T-helper 2 cell treated with Interferon-gamma antibody and Interleukin-4, amounts not matched to agents 100 ng/mL and 5 ng/mL, for 36 hours (primary cell): ENCODE measurements at regions not wholly inside any gene's neighbourhood (a gene's known extent, or its start where the extent isn't known, plus 50 kb on each side); places are given as distances from the start of the nearest gene placed in this dataset.
"Not testable (repeated sequence)": the region's sequence is repeated elsewhere in the genome, so short reads cannot be mapped to it uniquely, and the experiment has no call there.

Experiments used
- intact Hi-C: fragments of 100-400 bp; cut with micrococcal nuclease; formaldehyde crosslinking; loops from one replicate; pipeline ENCODE4 v1.15.1; 2023

DNA sequence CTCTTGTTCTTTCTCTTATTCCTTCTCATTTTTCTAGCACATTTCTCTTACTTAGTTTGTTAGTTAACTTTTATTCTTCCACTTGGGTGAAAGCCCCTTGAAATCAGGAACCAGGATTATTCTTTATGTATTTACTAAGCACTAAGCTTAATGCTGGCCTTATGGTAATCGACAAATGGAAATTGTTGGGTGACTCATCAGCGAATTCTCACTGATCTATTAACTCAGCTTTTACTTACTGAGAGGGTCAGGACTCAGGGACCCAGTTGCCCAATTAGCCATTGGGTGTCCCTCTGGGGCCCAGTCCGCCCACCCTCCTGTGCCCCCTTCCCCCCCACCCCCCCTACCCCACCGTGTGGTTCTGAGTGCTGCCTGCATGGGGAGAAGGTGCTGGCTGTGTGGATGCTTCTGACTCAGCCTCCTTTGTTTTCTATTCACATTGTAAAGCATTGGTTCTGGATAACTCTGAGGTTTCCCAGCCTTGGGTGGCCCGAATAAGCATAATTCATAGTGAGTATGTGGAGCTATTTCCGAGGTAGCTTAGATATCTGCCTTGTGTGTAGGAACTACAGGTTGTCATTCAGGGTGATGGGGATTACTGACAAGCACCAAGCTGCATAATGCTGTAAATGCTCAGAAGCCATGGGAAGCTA lies 240.9 kb downstream of the FGF9 start:
- intact Hi-C loops: loop anchor here (10.0 kb wide), 1 partner anchor 363 kb away; no protein-coding TSS in a partner anchor

DNA sequence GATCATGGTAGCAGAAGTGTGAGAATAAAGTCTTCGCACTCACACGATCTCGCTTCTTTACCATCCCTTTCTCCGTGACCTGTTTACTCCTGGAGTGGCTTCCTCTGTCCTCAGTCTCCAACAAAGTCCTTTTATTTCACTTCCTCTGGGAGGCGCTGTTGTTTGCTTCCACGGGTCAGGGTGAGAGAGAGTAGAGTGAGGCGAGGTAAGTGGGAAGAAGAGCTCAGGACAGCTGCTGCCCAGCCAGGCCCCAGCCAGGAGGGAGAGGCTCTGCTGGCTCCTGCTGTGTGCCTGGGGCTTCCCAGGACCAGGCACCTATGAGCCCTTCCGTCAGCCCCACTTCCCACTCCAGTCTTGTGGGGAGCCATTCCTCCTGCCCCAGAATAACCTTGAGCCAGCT lies 242.1 kb downstream of the FGF9 start:
- intact Hi-C loops: loop anchor here (10.0 kb wide), 1 partner anchor 362 kb away; no protein-coding TSS in a partner anchor

DNA sequence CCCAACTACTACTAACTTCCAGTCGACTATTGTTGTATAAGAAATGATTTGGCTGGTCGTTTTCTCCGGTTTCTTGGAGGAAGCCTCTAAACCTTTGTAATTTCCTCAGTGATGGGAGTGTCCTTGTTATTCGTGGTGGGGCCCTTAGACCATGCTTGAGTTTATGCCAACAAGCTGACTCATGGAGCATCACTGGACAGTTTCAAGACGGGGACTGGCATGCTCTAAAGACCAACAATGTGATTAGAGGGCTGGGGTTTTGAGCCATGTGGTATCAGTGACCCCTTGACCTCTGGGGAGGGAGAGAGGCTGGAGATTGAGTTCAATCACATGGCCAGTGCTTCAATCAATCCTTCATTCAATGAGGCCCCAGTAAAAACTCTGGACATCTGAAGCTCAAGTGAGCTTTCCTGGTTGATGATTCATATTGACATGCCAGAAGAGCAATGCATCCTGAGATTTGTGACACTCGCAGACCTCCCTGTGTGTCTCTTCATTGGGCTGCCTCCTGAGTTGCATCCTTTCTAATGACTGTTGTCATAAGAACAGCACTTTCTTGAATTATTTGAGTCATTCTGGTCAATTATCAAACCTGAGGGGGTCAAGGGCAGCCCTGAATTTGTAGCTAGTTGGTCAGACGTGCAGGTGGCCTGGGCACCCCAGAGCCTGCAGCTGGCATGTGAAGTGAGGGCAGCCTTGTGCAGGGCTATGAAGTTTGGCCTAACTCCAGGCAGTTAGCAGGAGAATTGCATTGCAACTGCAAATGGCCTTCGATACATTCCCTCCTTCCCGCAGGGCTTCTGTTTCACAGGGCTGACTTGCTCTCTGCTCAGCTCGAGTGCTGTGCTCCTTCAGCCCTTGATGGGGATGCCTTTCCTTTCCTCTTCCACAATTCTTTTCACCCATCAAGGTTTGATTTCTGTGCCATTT lies 246.5 kb downstream of the FGF9 start:
- intact Hi-C loops: loop anchor here (10.0 kb wide), 1 partner anchor 357 kb away; no protein-coding TSS in a partner anchor

DNA sequence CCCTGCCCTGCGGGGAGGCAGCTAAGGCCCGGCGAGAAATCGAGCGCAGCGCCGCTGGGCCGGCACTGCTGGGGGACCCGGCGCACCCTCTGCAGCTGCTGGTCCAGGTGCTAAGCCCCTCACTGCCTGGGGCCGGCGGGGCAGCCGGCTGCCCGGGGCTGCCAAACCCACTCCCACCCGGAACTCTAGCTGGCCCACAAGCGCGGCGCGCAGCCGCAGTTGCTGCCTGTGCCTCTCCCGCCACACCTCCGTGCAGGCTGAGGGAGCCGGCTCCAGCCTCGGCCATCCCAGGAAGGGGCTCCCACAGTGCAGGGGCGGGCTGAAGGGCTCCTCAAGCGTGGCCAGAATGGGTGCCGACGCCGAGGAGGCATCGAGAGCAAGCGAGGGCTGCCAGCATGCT lies 249.9 kb downstream of the FGF9 start:
- intact Hi-C loops: not testable (repeated sequence)

DNA sequence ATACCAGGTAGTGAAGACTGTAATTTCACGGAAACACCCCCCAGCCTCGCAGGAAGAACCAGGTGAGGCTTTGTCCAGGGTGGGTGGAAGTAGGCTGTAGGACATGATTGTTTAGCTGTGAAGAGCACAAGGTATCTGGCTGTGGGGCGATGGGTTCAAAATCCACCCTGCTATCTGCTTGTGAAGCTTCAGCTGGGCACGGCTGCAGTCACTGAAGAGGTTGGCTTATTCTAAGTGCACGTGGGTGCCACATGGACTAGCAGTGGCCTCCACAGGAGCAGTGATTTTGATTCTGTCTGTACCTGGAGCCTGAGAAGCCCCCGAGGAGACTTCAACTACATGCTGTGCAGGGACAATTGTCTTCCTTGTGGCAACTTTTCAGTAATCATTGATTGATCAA lies 254.1 kb downstream of the FGF9 start:
- intact Hi-C loops: no loop called here

DNA sequence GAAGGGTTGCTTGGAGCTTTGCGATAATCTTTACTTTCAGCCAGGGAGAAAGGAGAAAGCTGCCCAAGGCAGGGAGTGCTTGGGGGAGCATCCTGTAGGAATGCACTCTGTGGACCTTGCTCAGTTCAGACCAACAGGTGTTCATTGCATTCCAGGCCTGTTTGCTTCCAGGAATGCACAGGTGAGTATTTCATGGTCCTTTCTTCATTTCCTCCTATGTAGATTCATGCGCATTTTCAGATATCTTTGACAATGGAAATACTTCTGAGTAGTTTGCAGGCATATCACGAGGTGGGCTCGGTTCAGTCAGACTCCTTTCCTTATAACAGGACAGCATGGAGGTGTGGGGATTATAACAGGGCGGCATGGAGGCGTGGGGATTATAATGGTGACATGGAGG lies 254.8 kb downstream of the FGF9 start:
- intact Hi-C loops: no loop called here

DNA sequence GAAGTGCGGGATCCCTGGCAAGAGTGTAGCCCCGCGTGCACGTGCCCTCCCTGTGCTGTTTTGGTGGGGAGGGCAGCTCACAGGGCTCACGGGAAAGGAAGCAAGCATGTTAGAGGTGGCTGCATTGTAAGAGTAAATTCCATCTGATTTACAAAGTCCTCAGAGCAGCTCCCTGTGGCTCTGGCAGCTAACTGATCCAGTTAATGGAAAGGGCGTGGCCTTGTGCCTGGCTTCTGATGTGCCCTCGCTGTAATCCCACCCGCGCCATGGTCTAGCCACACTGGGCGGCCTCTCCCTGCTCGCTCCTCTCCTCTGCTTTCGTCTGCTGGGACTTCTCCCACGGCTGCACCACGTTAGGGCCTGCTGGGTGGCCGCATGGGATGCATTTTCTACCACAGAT lies 258.5 kb downstream of the FGF9 start:
- intact Hi-C loops: no loop called here

DNA sequence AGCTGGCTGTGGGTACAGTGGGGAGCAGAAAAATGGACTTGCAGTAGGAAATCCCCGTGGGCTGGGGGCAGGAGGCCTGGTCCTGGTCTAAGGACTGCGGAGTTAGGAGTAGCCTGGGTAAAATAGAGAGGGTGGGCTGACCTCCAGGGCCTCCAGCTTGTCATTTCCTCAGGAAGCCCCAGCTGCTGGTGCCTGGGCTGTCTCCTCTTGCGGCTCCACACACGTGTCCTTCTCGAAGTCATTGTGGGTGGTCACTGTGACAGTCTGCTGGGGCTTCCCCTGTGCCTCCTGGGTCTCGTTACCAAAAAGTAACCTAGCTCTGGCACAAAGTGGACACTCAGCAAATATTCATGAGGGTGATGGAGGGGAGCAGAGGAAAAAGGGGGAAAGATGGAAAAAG lies 259.7 kb downstream of the FGF9 start:
- intact Hi-C loops: no loop called here

DNA sequence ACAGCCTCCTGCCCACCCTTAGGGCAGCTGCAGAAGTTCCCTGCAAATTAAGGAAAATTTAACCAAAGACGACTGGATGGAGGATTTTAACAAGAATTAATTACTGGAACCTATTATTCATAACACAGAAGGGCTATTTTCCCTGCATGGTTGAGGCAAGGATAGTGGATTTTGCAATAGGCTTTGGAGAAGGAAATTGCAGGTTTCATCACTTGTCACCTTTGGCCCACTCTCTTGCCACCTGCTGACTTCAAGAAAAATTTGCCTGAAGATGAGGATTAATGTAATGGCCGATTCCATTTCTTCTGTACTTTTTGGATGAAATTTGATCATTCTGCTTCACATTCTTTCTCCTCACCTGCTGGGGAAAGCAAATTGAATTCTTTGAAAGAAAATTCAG lies 261.7 kb downstream of the FGF9 start:
- intact Hi-C loops: no loop called here

DNA sequence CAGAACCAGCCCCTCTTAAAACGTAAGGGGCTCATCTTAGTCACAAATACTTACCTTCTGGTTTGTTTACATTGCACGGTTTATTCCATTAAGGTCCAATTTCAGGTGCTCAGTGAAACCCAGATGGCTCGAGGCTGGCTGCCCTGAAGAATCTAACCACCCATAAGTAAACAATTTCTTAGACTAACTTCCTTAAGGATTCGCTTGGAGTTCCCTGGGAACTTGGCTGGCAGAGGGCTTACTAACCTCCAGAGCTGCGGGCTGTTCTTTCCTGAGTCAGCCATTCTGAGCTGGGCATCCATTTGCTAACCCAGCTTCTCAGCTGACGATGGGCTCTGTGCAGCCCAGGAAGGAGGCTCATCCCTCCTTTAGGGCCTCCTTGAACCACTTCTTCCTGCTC lies 262.1 kb downstream of the FGF9 start:
- intact Hi-C loops: no loop called here

DNA sequence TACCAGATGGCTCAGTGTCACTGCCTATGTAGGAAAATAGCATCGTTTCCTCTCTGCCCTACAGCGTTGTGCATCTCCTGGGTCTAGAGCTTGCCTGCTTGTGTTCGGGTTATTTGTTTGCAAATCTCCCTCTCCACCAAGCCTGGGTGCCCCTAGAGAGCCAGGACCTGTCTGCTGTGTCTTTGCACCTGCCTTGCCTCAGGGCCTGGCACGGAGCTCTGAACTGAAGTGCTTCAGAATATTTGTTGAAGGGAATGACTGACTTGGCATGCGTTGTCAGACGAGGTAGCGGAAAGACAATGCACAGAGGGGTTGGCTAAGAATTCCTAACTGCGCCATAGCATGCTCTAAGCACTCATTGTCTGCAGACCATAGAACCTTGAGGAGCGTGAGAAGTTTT lies 263.4 kb downstream of the FGF9 start:
- intact Hi-C loops: no loop called here

DNA sequence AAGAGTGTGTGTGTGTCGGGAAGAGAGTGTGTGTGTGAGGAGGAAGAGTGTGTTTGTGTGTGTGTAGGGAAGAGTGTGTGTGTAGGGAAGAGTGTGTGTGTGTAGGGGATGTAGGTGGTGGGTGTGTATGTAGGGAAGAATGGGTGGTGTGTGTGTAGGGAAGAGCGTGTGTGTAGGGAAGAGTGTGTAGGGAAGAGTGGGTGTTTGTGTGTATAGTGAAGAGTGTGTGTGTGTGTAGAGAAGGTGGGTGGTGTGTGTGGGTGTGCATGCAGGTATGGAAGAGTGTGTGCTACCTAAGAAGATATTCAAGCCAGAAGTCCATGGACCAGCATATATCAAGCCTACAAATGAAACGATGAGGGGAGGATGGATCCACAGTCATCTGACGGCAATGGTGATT lies 265.8 kb downstream of the FGF9 start:
- intact Hi-C loops: no loop called here

DNA sequence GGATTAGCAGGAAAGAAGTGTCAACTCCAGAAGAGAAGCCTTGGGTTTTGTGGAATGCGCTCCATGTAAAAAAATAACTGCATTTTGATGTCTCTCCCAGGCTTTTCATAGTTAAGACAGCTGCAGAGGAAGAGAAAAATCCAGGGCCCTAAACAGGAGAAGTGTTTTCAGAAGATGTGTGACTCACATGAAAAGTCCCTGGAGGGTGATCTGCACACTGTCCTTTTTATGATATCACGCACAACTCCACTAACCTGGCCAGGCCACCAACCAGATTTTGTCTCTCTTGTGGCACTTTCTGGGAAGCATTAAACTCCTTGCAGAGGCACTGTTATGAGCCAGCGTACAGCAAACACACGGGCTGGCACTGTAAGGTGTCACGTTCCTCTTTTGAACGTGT lies 267.3 kb downstream of the FGF9 start:
- intact Hi-C loops: no loop called here

DNA sequence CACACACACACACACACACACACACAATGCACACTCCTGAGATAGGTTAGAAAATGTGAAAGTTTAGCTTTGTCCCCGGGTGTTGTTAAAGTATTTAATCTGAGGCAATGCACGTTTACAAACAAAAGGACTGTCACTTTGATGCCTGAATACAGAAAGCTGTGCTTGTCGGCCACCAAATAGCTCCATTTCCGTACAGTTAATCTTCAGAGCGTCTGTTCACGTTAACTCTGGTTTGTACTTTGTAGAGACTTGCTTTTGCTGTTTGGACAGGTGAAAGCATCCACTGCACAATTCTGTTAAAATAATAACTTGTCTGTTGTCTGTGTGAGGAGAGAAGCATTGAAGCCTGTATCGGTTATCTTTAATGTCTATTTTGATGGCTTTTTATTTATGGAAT lies 267.8 kb downstream of the FGF9 start:
- intact Hi-C loops: no loop called here

DNA sequence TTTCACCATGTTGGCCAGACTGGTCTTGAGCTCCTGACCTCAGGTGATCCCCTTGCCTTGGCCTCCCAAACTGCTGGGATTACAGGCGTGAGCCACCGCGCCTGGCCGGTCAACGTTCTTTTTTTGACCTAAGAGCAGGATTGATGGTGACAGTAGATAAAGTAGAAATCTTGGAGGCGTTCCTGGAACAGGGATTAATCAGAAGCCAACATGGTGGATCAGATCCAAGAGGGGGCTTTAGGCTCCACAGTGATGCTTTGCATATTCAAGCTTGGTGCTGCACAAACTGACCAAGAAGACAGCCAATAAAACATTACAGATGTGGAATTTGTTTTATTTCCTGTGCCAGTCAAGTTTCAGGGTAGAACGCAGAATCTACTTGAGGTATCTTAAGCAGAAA lies 271.2 kb downstream of the FGF9 start:
- intact Hi-C loops: no loop called here

DNA sequence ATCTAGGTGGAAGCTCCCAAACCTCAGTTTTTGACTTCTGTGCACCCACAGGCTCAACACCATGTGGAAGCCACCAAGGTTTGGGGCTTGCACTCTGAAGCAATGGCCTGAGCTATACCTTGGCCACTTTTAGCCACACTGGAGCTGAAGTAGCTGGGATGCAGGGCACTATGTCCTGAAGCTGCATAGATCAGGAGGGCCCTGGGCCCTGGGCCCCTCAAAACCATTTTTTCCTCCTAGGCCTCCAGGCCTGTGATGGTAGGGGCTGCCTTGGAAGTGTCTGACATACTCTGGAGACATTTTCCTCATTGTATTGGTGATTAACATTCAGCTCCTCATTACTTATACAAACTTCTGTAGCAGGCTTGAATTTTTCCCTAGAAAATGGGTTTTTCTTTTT lies 273.7 kb downstream of the FGF9 start:
- intact Hi-C loops: no loop called here

DNA sequence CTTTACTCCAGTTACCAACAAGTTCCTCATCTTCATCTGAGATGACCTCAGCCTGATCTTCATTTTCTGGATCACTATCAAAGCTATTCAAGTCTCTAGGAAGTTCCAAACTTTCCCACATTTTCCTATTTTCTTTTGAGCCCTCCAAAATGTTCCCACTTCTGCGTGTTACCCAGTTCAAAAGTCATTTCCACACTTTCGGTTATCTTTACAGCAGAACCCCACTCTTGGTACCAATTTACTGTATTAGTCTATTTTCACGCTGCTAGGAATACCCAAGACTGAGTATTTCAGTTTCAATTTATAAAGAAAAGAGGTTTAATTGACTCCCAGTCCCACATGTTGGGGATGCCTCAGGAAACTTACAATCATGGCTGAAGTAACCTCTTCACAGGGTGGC lies 274.3 kb downstream of the FGF9 start:
- intact Hi-C loops: no loop called here

DNA sequence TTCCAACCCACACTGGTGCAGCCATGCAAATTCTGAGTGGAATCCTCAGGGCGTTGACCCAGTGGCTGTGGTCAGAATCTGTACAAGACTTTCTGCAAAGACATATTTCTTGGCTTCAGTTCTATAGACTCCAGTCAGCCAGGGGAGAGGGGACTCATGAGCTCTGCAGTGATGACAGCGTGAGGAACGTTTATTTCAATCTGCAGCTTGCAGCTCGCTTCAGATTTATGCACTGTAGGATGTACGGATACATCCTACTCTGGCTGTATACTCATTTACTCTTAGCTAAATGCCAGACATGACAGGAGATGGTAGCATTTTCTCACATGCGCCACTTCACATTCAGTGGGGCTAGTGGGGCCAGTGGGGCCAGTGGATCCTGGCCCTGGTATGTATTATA lies 276.1 kb downstream of the FGF9 start:
- intact Hi-C loops: no loop called here

DNA sequence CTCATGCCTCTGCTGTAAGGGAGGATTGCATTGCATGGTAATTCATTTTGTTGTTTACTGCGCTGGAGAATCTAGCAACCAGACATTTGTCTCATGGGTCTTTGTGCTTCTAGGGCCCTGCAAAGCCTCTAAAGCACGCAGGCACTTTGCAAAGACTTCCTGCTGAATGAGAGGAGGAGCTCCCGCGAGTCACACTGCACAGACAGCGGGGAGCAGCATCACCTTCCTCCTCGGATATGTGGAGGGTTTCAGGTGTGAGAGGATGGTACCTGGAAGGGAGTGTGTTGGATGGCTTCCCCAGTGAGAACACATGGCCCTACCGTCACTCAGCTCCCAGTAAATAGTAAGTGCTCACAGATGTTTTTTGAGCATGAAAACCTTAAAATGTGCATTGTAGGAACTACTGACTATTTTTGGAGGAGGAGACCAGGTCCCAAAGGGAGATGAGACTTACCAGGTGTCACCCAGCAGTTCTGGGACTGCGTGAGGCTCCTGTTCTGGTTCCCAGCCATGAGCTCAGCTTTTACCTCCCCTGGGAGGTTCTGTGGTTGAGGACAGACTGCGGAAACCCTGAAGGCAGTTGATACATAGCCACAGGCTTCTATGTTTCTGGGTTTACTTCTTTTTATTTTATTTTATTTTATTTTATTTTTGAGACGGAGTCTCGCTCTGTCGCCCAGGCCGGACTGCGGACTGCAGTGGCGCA lies 278.0 kb downstream of the FGF9 start:
- intact Hi-C loops: no loop called here

DNA sequence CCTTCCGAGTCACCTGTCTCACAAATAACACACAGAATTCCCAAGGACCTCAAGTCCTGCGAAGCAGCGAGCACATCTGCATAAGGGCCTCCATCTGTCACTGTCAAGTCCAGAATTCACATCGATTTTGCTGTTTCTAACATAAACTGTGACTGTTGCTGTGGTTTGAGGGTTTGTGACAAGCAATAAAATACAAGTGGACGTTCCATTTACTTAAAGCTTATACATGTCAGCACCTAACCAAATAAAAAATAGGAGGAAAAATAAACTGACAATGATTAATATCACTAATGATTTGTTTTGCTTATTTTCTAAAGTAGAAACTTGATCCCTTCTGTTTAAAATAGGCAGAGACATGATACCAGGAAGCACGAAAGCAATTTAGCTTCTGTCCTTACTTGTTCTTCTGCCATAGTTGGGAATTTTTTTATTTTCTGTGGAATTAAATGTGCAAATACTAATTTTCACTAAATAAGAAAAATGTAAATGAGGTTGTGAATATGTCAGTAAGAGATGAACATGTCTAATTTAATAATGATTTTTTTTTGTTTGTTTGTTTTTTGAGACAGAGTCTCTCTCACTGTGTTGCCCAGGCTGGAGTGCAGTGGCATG lies 279.1 kb downstream of the FGF9 start:
- intact Hi-C loops: no loop called here

DNA sequence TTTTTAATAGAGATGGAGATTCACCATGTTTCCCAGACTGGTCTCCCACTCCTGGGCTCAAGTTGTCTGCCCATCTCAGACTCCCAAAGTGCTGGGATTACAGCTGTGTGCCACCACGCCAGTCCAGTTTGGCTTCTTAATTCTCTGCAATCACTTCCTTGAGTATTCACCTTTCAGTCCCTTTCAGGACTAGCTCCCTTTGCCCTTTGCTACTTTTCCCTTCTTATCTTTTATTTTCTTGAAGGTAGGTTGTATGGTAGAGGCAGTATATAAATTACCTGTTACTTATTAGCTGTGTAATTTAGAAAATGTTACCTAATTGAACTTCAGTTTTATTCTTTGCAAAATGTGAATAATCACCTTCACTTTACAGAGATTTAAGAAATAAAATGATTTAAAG lies 285.8 kb downstream of the FGF9 start:
- intact Hi-C loops: no loop called here

DNA sequence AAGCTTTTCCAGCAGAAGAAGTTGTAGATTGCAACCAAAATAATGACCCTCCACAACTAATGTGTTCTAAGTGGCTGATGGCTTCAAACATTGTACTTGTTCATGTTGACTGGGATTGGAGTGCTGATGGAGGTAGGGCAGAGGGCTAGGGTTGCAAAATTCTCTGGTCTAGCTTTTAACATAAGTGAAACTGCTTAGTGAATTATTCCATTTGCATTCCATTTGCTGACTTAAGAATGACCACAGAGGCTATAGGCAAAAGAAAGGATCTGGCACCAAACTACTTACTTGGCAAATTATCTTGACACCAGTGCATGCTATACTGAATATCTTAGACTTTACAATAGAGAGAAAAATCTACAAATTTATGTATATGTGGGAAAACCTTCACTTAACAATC lies 287.0 kb downstream of the FGF9 start:
- intact Hi-C loops: no loop called here
